OCI-LY3 (cell line): ENCODE measurements at regions not wholly inside any gene's neighbourhood (a gene's known extent, or its start where the extent isn't known, plus 50 kb on each side); places are given as distances from the start of the nearest gene placed in this dataset.
A peak's percentile ranks its signal among the peaks of the same experiment; 100 is the strongest.

Experiments
- CTCF ChIP-seq: fragments of 200-600, 300-600 bp; sonication (generic); IDR thresholded peaks from 2 replicates; pipeline ENCODE4 v1.5.1; 2014; ENCODE audit warnings: antibody characterized with exemption, low read length, low read depth
- EZH2phosphoT487 ChIP-seq: fragments of 200-600 bp; shearing (Covaris generic); IDR thresholded peaks from 2 replicates; pipeline ENCODE4 v1.6.1; 2018; ENCODE audit warnings: antibody characterized with exemption, mixed run types, low read depth

DNA sequence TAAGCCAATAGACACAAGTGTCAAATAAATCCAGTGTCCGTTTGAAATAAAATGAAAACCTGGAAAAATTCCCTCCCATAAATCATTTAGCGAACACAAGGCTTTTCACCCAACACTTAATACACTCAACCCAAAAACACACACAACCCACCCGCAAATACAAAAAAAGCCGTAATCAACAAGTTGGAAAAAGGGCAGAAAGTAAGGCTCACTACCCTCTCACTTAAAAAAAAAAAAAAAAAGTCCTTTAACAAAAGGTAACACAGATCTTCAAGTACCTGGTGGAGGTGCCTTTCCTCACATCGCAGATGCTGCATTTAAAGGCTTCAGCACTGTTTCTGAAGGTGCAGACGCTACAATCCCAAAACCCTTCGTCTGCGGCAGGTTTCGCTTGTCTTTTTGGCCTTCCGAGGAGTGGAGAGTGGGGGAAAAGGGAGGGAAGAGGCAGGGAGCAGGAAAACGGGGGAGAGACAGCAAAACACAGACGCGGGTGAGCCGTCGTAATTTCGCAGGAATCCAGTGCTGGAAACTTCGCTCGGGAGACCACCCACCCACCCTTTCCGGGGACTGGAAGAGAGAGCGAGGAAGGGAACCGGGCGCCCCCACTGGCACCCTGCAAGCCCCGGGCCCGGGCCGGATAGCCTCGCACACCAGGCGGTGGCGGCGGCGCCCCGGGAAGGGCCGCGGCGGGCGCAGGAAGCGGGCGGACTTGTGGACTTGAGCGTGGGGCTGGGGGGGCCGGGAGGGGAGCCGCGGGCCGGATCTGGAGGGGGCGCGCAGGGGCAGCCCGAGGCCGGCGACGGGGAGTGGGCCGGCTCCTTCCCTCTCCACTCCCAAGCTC lies 401.8 kb downstream of the SHQ1 start, which contains the start of gene RYBP:
- peak; percentile 28; the same call in 1 of the 2 replicates for TF ChIP-seq CTCF
- TF ChIP-seq EZH2phosphoT487: no peak
